ENCODE measurements at regions not wholly inside any gene's neighbourhood (a gene's known extent, or its start where the extent isn't known, plus 50 kb on each side); places are given as distances from the start of the nearest gene placed in this dataset.
"Not testable (repeated sequence)": the region's sequence is repeated elsewhere in the genome, so short reads cannot be mapped to it uniquely, and the experiment has no call there.

- Histone ChIP-seq H3K27me3 (replicated peaks; ENCODE audit: insufficient read depth) (no peaks in the 10 kb centered on the region), H3K4me3 (no peak overlapping the region), H3K36me3 (no peaks in the 10 kb centered on the region), H3K9me3 (no peaks in the 10 kb centered on the region), H3K4me1 (ENCODE audit: control insufficient read depth in 1 of 2, low read depth in 2 of 2) (peaks cover 0 to 7% of the 10 kb centered on the region in 2 donors), H3K27ac (no peak overlapping the region)
- no peak for DNase-seq (ENCODE audit: low spot score)
- no peak for ATAC-seq (ENCODE audit: insufficient number of reproducible peaks, low FRiP score, low read depth)
- no peak for TF ChIP-seq CTCF (IDR thresholded peaks at IDR 0.05)
Measured at GRCh38 chr6:74439123-74439811, 743.3 kb downstream of the CD109 start.

- not testable (repeated sequence) for H3K9me3 ChIP-seq; H3K4me1 ChIP-seq (ENCODE audit: control insufficient read depth in 1 of 2, low read depth in 2 of 2); DNase-seq (ENCODE audit: low spot score); H3K27me3 ChIP-seq (replicated peaks; ENCODE audit: insufficient read depth); H3K36me3 ChIP-seq; H3K4me3 ChIP-seq; H3K27ac ChIP-seq; ATAC-seq (ENCODE audit: insufficient number of reproducible peaks, low FRiP score, low read depth)
Measured at GRCh38 chr6:74438395-74438794, 742.4 kb downstream of the CD109 start.

GRCh38 chr6:74434171-74434570, 738.2 kb downstream of the CD109 start:
- Histone ChIP-seq H3K27me3 (replicated peaks; ENCODE audit: insufficient read depth) (no peaks in the 10 kb centered on the region), H3K9me3 (no peaks in the 10 kb centered on the region), H3K36me3 (no peaks in the 10 kb centered on the region), H3K27ac (no peak overlapping the region), H3K4me3 (no peak overlapping the region), H3K4me1 (ENCODE audit: control insufficient read depth in 1 of 2, low read depth in 2 of 2) (peaks cover 0 to 7% of the 10 kb centered on the region in 2 donors)
- TF ChIP-seq CTCF (IDR thresholded peaks at IDR 0.05), result no peak
- ATAC-seq (ENCODE audit: insufficient number of reproducible peaks, low FRiP score, low read depth), result no peak
- no peak for DNase-seq (ENCODE audit: low spot score)

- ATAC-seq (ENCODE audit: insufficient number of reproducible peaks, low FRiP score, low read depth) (no peak), DNase-seq (ENCODE audit: low spot score) (no peak)
- Histone ChIP-seq H3K9me3 (no peaks in the 10 kb centered on the region), H3K4me1 (ENCODE audit: control insufficient read depth in 1 of 2, low read depth in 2 of 2) (peaks cover 0 to 7% of the 10 kb centered on the region in 2 donors), H3K4me3 (no peak overlapping the region), H3K27ac (no peak overlapping the region), H3K36me3 (no peaks in the 10 kb centered on the region), H3K27me3 (replicated peaks; ENCODE audit: insufficient read depth) (no peaks in the 10 kb centered on the region)
- no peak for TF ChIP-seq CTCF (IDR thresholded peaks at IDR 0.05)
Measured at GRCh38 chr6:74431873-74432580, 736.0 kb downstream of the CD109 start.

- no peak for ATAC-seq (ENCODE audit: insufficient number of reproducible peaks, low FRiP score, low read depth)
- Histone ChIP-seq H3K4me3 (no peak overlapping the region), H3K27me3 (replicated peaks; ENCODE audit: insufficient read depth) (no peaks in the 10 kb centered on the region), H3K36me3 (no peaks in the 10 kb centered on the region), H3K9me3 (no peaks in the 10 kb centered on the region), H3K4me1 (ENCODE audit: control insufficient read depth in 1 of 2, low read depth in 2 of 2) (no peaks in the 10 kb centered on the region), H3K27ac (no peak overlapping the region)
- no peak for TF ChIP-seq CTCF (IDR thresholded peaks at IDR 0.05)
- DNase-seq (ENCODE audit: low spot score), result no peak
Measured at GRCh38 chr6:74420221-74420620, 724.2 kb downstream of the CD109 start.

All from thoracic aorta (tissue), 2 donors.